Thoracic aorta (tissue), 2 donors: ENCODE measurements at regions not wholly inside any gene's neighbourhood (a gene's known extent, or its start where the extent isn't known, plus 50 kb on each side); places are given as distances from the start of the nearest gene placed in this dataset.

Source experiments
- ATAC-seq: fragments of 150-250 bp; one replicate; pipeline ENCODE4 v1.8.0; 2017; ENCODE audit warnings: low read depth; ENCODE audit not compliant: insufficient number of reproducible peaks, low FRiP score
- DNase-seq: peaks from one replicate; pipeline ENCODE4 v3.0.0-alpha.2; 2020; ENCODE audit warnings: low spot score
- H3K27ac ChIP-seq, 2 donors: fragments of 200-600 bp; sonication (generic); 1 replicate in 1 of 2; 2 replicates in 1 of 2; pipeline ENCODE4 v1.5.1; 2016; ENCODE audit warnings: mild to moderate bottlenecking in 2 of 2, moderate library complexity in 2 of 2
- H3K27me3 ChIP-seq: fragments of 200-600 bp; sonication (generic); replicated peaks from 2 replicates; pipeline ENCODE4 v1.6.0; 2016; ENCODE audit warnings: mild to moderate bottlenecking; ENCODE audit not compliant: insufficient read depth
- H3K36me3 ChIP-seq: fragments of 200-600 bp; sonication (generic); one replicate; pipeline ENCODE4 v1.5.1; 2016
- H3K4me1 ChIP-seq, 2 donors: fragments of 200-600 bp; sonication (generic); 1 replicate in 1 of 2; 2 replicates in 1 of 2; pipeline versions ENCODE4 v1.5.1 to v1.6.0; 2016; ENCODE audit warnings: low read depth in 2 of 2, mild to moderate bottlenecking in 1 of 2; ENCODE audit not compliant: control insufficient read depth in 1 of 2
- H3K4me3 ChIP-seq: fragments of 200-600 bp; sonication (generic); 2 replicates; pipeline ENCODE4 v1.5.1; 2016; ENCODE audit warnings: mild to moderate bottlenecking
- H3K9me3 ChIP-seq: fragments of 200-600 bp; sonication (generic); 2 replicates; pipeline ENCODE4 v1.5.1; 2016
- CTCF ChIP-seq: fragments of 200-600 bp; sonication (generic); IDR thresholded peaks from one replicate; pipeline ENCODE4 v1.5.1; 2019; ENCODE audit warnings: antibody characterized with exemption

- Histone ChIP-seq H3K27ac (no peak overlapping the region), H3K27me3 (no peaks in the 10 kb centered on the region), H3K36me3 (no peaks in the 10 kb centered on the region), H3K9me3 (no peaks in the 10 kb centered on the region), H3K4me1 (no peaks in the 10 kb centered on the region), H3K4me3 (no peak overlapping the region)
- DNase-seq (no peak), ATAC-seq (no peak)
- TF ChIP-seq CTCF = no peak
These were observed 51.8 kb upstream of the LINGO1 start for GRCh38 chr15:77684341-77685081.

- ATAC-seq (no peak), DNase-seq (no peak)
- Histone ChIP-seq H3K4me1 (no peaks in the 10 kb centered on the region), H3K4me3 (no peak overlapping the region), H3K27me3 (no peaks in the 10 kb centered on the region), H3K36me3 (no peaks in the 10 kb centered on the region), H3K27ac (no peak overlapping the region), H3K9me3 (no peaks in the 10 kb centered on the region)
- no peak for TF ChIP-seq CTCF
These were observed 49.9 kb upstream of the LINGO1 start for GRCh38 chr15:77682564-77682963.
